ENCODE measurements at regions not wholly inside any gene's neighbourhood (a gene's known extent, or its start where the extent isn't known, plus 50 kb on each side); places are given as distances from the start of the nearest gene placed in this dataset.

DNA sequence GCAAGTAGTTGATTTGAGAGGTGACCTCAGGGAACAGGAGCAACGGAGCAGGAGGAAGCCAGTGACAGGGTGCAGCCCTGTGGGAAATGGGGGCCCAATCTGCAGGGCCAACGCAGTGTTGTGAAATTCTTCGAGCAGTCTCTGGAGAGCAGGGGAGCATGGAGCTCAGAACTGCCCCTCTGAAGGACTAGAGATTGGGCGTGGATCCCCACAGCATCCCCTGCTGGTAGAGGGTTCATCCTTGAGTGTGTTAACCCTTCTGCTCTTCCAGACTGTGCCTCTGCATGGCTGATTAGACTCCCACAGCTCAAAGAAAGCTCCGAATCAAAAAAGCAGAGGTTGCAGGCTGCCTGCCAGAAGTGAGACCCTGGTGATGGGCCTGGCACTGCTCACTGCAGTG lies 77.9 kb upstream of the UQCRFS1 start:
- ATAC-seq (no peak), DNase-seq (no peak)
- H3K36me3 ChIP-seq: no peaks in the 10 kb centered on the region
- H3K4me1 ChIP-seq: no peaks in the 10 kb centered on the region
- H3K27me3 ChIP-seq (ENCODE audit: low read depth): peaks cover 3% of the 10 kb centered on the region
- no peak overlapping the region for H3K4me3 ChIP-seq
- intact Hi-C loops (cut with DNase I): no loop called here
- TF ChIP-seq, protein P1, sequence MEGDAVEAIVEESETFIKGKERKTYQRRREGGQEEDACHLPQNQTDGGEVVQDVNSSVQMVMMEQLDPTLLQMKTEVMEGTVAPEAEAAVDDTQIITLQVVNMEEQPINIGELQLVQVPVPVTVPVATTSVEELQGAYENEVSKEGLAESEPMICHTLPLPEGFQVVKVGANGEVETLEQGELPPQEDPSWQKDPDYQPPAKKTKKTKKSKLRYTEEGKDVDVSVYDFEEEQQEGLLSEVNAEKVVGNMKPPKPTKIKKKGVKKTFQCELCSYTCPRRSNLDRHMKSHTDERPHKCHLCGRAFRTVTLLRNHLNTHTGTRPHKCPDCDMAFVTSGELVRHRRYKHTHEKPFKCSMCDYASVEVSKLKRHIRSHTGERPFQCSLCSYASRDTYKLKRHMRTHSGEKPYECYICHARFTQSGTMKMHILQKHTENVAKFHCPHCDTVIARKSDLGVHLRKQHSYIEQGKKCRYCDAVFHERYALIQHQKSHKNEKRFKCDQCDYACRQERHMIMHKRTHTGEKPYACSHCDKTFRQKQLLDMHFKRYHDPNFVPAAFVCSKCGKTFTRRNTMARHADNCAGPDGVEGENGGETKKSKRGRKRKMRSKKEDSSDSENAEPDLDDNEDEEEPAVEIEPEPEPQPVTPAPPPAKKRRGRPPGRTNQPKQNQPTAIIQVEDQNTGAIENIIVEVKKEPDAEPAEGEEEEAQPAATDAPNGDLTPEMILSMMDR (IDR thresholded peaks at IDR 0.05): no peak
- no peak overlapping the region for H3K27ac ChIP-seq
- no peaks in the 10 kb centered on the region for H3K9me3 ChIP-seq

DNA sequence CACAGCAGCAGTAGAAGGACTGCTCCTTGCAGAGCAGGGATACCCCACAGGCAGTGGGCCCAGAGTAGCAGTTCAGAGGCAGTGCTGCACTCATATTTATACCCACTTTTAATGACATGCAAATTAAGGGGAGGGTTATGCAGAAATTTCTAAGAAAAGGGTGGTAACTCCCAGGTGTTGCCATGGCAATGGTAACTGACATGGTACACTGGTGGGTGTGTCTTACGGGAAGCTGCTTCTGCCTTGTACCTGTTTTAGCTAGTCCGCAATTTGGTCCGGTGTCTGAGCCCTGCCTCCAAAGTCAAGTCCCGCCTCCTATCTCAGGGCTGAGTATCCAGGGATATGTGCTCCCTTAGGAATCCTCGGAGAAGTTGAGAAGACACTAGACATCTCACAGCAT lies 79.2 kb upstream of the UQCRFS1 start:
- H3K4me1 ChIP-seq: no peaks in the 10 kb centered on the region
- ATAC-seq: no peak
- no peak overlapping the region for H3K27ac ChIP-seq
- H3K4me3 ChIP-seq: no peak overlapping the region
- TF ChIP-seq, protein P1 (IDR thresholded peaks at IDR 0.05): no peak
- no peaks in the 10 kb centered on the region for H3K36me3 ChIP-seq
- peaks cover 3% of the 10 kb centered on the region for H3K27me3 ChIP-seq (ENCODE audit: low read depth)
- DNase-seq: no peak
- H3K9me3 ChIP-seq: no peaks in the 10 kb centered on the region
- intact Hi-C loops (cut with DNase I): no loop called here

DNA sequence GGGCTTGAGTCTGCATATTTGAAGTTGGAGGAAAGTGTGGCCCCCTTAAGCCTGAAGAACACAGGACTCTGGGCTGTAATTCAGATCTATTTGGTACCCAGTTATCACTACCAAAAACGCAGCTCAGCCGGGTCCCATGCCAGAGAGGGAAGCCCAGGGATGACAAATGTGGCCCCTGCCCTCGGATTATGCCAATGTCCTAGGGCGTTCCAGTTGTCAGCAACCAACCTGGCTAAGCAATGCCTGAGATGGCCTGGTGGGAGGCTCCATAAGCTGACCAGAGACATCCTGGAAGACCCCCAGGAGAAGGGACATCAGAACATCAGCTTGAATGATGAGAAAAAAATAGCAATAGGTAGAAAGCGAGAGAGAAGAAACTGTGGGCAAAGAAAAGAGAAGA lies 79.6 kb upstream of the UQCRFS1 start:
- TF ChIP-seq, protein P1 (IDR thresholded peaks at IDR 0.05): no peak
- no peak overlapping the region for H3K4me3 ChIP-seq
- intact Hi-C loops (cut with DNase I): no loop called here
- DNase-seq: no peak
- ATAC-seq: no peak
- H3K4me1 ChIP-seq: no peaks in the 10 kb centered on the region
- peaks cover 3% of the 10 kb centered on the region for H3K27me3 ChIP-seq (ENCODE audit: low read depth)
- H3K27ac ChIP-seq: no peak overlapping the region
- no peaks in the 10 kb centered on the region for H3K9me3 ChIP-seq
- H3K36me3 ChIP-seq: no peaks in the 10 kb centered on the region

- TF ChIP-seq, protein P1 (IDR thresholded peaks at IDR 0.05): no peak
- H3K4me1 ChIP-seq: no peaks in the 10 kb centered on the region
- intact Hi-C loops (cut with DNase I): no loop called here
- ATAC-seq (no peak), DNase-seq (no peak)
- H3K9me3 ChIP-seq: no peaks in the 10 kb centered on the region
- H3K4me3 ChIP-seq: no peak overlapping the region
- no peaks in the 10 kb centered on the region for H3K36me3 ChIP-seq
- H3K27me3 ChIP-seq (ENCODE audit: low read depth): peaks cover 7% of the 10 kb centered on the region
- H3K27ac ChIP-seq: no peak overlapping the region
Measured at GRCh38 chr19:29293292-29293691, 80.3 kb upstream of the UQCRFS1 start.

GRCh38 chr19:29293736-29294342 lies 80.9 kb upstream of the UQCRFS1 start:
- no peaks in the 10 kb centered on the region for H3K4me1 ChIP-seq
- H3K9me3 ChIP-seq: no peaks in the 10 kb centered on the region
- TF ChIP-seq, protein P1 (IDR thresholded peaks at IDR 0.05): no peak
- H3K4me3 ChIP-seq: no peak overlapping the region
- no peak overlapping the region for H3K27ac ChIP-seq
- ATAC-seq (no peak), DNase-seq (no peak)
- peaks cover 7% of the 10 kb centered on the region for H3K27me3 ChIP-seq (ENCODE audit: low read depth)
- H3K36me3 ChIP-seq: no peaks in the 10 kb centered on the region
- intact Hi-C loops (cut with DNase I): no loop called here
